ENCODE measurements at regions not wholly inside any gene's neighbourhood (a gene's known extent, or its start where the extent isn't known, plus 50 kb on each side); places are given as distances from the start of the nearest gene placed in this dataset.

GRCh38 chr18:70998490-70998889 is 709.6 kb downstream of the SOCS6 start:
- DNase-seq (ENCODE audit: low read depth), result no peak

GRCh38 chr18:70994116-70994515 is 705.3 kb downstream of the SOCS6 start:
- DNase-seq (ENCODE audit: low read depth), result no peak

GRCh38 chr18:70991577-70991976 is 702.7 kb downstream of the SOCS6 start:
- DNase-seq (ENCODE audit: low read depth), result no peak

- no peak for DNase-seq (ENCODE audit: low read depth)
Observed at GRCh38 chr18:70985948-70986347, 697.1 kb downstream of the SOCS6 start.

- DNase-seq (ENCODE audit: low read depth), result no peak
Observed at GRCh38 chr18:70982292-70982691, 693.4 kb downstream of the SOCS6 start.

GRCh38 chr18:70981400-70982140 is 692.7 kb downstream of the SOCS6 start:
- no peak for DNase-seq (ENCODE audit: low read depth)

GRCh38 chr18:70973626-70974025 is 684.8 kb downstream of the SOCS6 start:
- DNase-seq (ENCODE audit: low read depth), result no peak

GRCh38 chr18:70966419-70966818 is 677.6 kb downstream of the SOCS6 start:
- DNase-seq (ENCODE audit: low read depth), result no peak

- DNase-seq (ENCODE audit: low read depth), result no peak
Observed at GRCh38 chr18:70961939-70962338, 673.1 kb downstream of the SOCS6 start.

- no peak for DNase-seq (ENCODE audit: low read depth)
Observed at GRCh38 chr18:70956554-70956953, 667.7 kb downstream of the SOCS6 start.

GRCh38 chr18:70936160-70936559 is 647.3 kb downstream of the SOCS6 start:
- no peak for DNase-seq (ENCODE audit: low read depth)

- DNase-seq (ENCODE audit: low read depth), result no peak
Observed at GRCh38 chr18:70931942-70932814, 643.3 kb downstream of the SOCS6 start.

GRCh38 chr18:70920840-70921374 is 632.1 kb downstream of the SOCS6 start:
- no peak for DNase-seq (ENCODE audit: low read depth)

GRCh38 chr18:70907673-70908072 is 618.8 kb downstream of the SOCS6 start:
- DNase-seq (ENCODE audit: low read depth), result no peak

GRCh38 chr18:70892381-70892780 is 603.5 kb downstream of the SOCS6 start:
- no peak for DNase-seq (ENCODE audit: low read depth)

GRCh38 chr18:70870292-70870691 is 581.4 kb downstream of the SOCS6 start:
- no peak for DNase-seq (ENCODE audit: low read depth)

GRCh38 chr18:70848329-70848728 is 559.5 kb downstream of the SOCS6 start:
- no peak for DNase-seq (ENCODE audit: low read depth)

GRCh38 chr18:70840649-70841048 is 551.8 kb downstream of the SOCS6 start:
- no peak for DNase-seq (ENCODE audit: low read depth)

- DNase-seq (ENCODE audit: low read depth), result no peak
Observed at GRCh38 chr18:70827632-70828031, 538.8 kb downstream of the SOCS6 start.

GRCh38 chr18:70826571-70826970 is 537.7 kb downstream of the SOCS6 start:
- no peak for DNase-seq (ENCODE audit: low read depth)

GRCh38 chr18:70822691-70823090 is 533.8 kb downstream of the SOCS6 start:
- DNase-seq (ENCODE audit: low read depth), result no peak

GRCh38 chr18:70822117-70822516 is 533.3 kb downstream of the SOCS6 start:
- DNase-seq (ENCODE audit: low read depth), result no peak

- no peak for DNase-seq (ENCODE audit: low read depth)
Observed at GRCh38 chr18:70808481-70809056, 519.7 kb downstream of the SOCS6 start.
